GM23338 (cell line): ENCODE measurements at regions not wholly inside any gene's neighbourhood (a gene's known extent, or its start where the extent isn't known, plus 50 kb on each side); places are given as distances from the start of the nearest gene placed in this dataset.

Experiments used
- ATAC-seq: fragments of 200-7000 bp; cut with Tn5 transposase; 3 replicates; pipeline ENCODE4 v1.9.1; 2020
- DNase-seq: peaks from one replicate; pipeline ENCODE4 v3.0.0-alpha.2; 2015; ENCODE audit warnings: low spot score
- H2AFZ ChIP-seq: fragments of 200-600 bp; sonication (generic); 2 replicates; pipeline ENCODE4 v1.8.0; 2016; ENCODE audit warnings: antibody characterized with exemption, mild to moderate bottlenecking, moderate library complexity
- H3F3A ChIP-seq: fragments of 200-600 bp; sonication (generic); replicated peaks from 2 replicates; pipeline ENCODE4 v1.8.0; 2017; ENCODE audit warnings: antibody characterized with exemption, mixed run types, low read depth
- H3K27ac ChIP-seq: fragments of 200-600 bp; sonication (generic); 2 replicates; pipeline ENCODE4 v1.6.1; 2016; ENCODE audit warnings: low read depth
- H3K27me3 ChIP-seq: fragments of 200-600 bp; sonication (generic); 2 replicates; pipeline ENCODE4 v1.8.0; 2016; ENCODE audit warnings: mild to moderate bottlenecking, mixed run types, moderate library complexity; ENCODE audit not compliant: insufficient read depth
- H3K36me3 ChIP-seq: fragments of 200-600 bp; sonication (generic); 2 replicates; pipeline ENCODE4 v1.8.0; 2016; ENCODE audit warnings: mild to moderate bottlenecking; ENCODE audit not compliant: insufficient read depth
- H3K4me1 ChIP-seq: fragments of 200-600 bp; sonication (generic); 2 replicates; pipeline ENCODE4 v1.8.0; 2016; ENCODE audit warnings: mild to moderate bottlenecking, moderate library complexity; ENCODE audit not compliant: insufficient read depth
- H3K4me2 ChIP-seq: fragments of 200-600 bp; sonication (generic); 2 replicates; pipeline ENCODE4 v1.7.1; 2017; ENCODE audit warnings: mixed run types
- H3K4me3 ChIP-seq: fragments of 200-600 bp; sonication (generic); 2 replicates; pipeline ENCODE4 v1.6.1; 2016; ENCODE audit warnings: mixed run types
- H3K79me2 ChIP-seq: fragments of 200-600 bp; sonication (generic); replicated peaks from 2 replicates; pipeline ENCODE4 v1.8.0; 2017; ENCODE audit warnings: mild to moderate bottlenecking; ENCODE audit not compliant: insufficient read depth
- H3K9me2 ChIP-seq: fragments of 200-600 bp; sonication (generic); 2 replicates; pipeline ENCODE4 v1.8.0; 2017; ENCODE audit not compliant: insufficient read depth
- H4K20me1 ChIP-seq: fragments of 200-600 bp; sonication (generic); replicated peaks from 2 replicates; pipeline ENCODE4 v1.8.0; 2017; ENCODE audit warnings: mild to moderate bottlenecking; ENCODE audit not compliant: insufficient read depth
- H3K27ac Mint-ChIP-seq: 2 replicates; pipeline ENCODE4 v1.8.0; 2020; ENCODE audit warnings: inconsistent platforms, mild to moderate bottlenecking, moderate library complexity, mixed read lengths
- H3K27me3 Mint-ChIP-seq: 3 replicates; pipeline ENCODE4 v1.8.0; 2022; ENCODE audit warnings: low read depth, mild to moderate bottlenecking, moderate library complexity, mixed read lengths, inconsistent platforms; ENCODE audit not compliant: insufficient read depth, poor library complexity
- H3K36me3 Mint-ChIP-seq: 3 replicates; pipeline ENCODE4 v1.8.0; 2021; ENCODE audit warnings: low read depth, mild to moderate bottlenecking, inconsistent platforms, moderate library complexity, mixed read lengths
- H3K4me1 Mint-ChIP-seq: 3 replicates; pipeline ENCODE4 v1.8.0; 2020; ENCODE audit warnings: mild to moderate bottlenecking, inconsistent platforms, mixed read lengths
- H3K4me3 Mint-ChIP-seq: 3 replicates; pipeline ENCODE4 v1.8.0; 2021; ENCODE audit warnings: moderate library complexity, mild to moderate bottlenecking, inconsistent platforms, mixed read lengths
- H3K9me3 Mint-ChIP-seq: 3 replicates; pipeline ENCODE4 v1.8.0; 2020; ENCODE audit warnings: moderate library complexity, mild to moderate bottlenecking, inconsistent platforms, mixed read lengths
- CREB1 ChIP-seq: fragments of 250-450 bp; sonication (Bioruptor Pico); IDR thresholded peaks from 2 replicates; pipeline ENCODE4 v1.5.0; 2020; ENCODE audit warnings: low read depth, mild to moderate bottlenecking, moderate library complexity
- CTCF ChIP-seq, 2 experiments: fragments of 200-600 bp in 1 of 2; sonication (generic) in 1 of 2; conservative IDR thresholded peaks; 2 replicates each; pipeline versions ENCODE4 v1.5.1 to v1.6.1; 2016 to 2017; ENCODE audit warnings: antibody characterized with exemption in 2 of 2, low read depth in 2 of 2, mild to moderate bottlenecking in 2 of 2, moderate library complexity in 1 of 2
- ETS1 ChIP-seq: IDR thresholded peaks from 2 replicates; pipeline ENCODE4 v1.6.1; 2016; ENCODE audit warnings: antibody characterized with exemption
- EZH2 ChIP-seq: fragments of 200-600 bp; sonication (generic); IDR thresholded peaks from one replicate; pipeline ENCODE4 v1.8.0; 2017; ENCODE audit warnings: antibody characterized with exemption, mild to moderate bottlenecking, low read depth; ENCODE audit not compliant: unreplicated experiment
- EZH2phosphoT487 ChIP-seq: fragments of 200-600 bp; sonication (generic); IDR thresholded peaks from one replicate; pipeline ENCODE4 v1.8.1; 2018; ENCODE audit warnings: antibody characterized with exemption; ENCODE audit not compliant: unreplicated experiment
- JUNB ChIP-seq: IDR thresholded peaks from one replicate; pipeline ENCODE4 v1.6.1; 2016; ENCODE audit warnings: antibody characterized with exemption; ENCODE audit not compliant: unreplicated experiment
- NANOG ChIP-seq: IDR thresholded peaks from 2 replicates; pipeline ENCODE4 v1.6.1; 2016; ENCODE audit warnings: antibody characterized with exemption, borderline replicate concordance
- POLR2AphosphoS5 ChIP-seq: IDR thresholded peaks from 2 replicates; pipeline ENCODE4 v1.6.1; 2016; ENCODE audit warnings: antibody characterized with exemption, low read depth
- REST ChIP-seq: IDR thresholded peaks from one replicate; pipeline ENCODE4 v1.6.1; 2018; ENCODE audit warnings: antibody characterized with exemption; ENCODE audit not compliant: unreplicated experiment
- STAT1 ChIP-seq: IDR thresholded peaks from one replicate; pipeline ENCODE4 v1.6.1; 2016; ENCODE audit warnings: antibody characterized with exemption; ENCODE audit not compliant: unreplicated experiment
- ZNF114 ChIP-seq: fragments of 250-450 bp; sonication (Bioruptor Pico); IDR thresholded peaks from 2 replicates; pipeline ENCODE4 v1.5.0; 2020; ENCODE audit warnings: mild to moderate bottlenecking, moderate library complexity
- ZNF331 ChIP-seq: fragments of 250-450 bp; sonication (Bioruptor Pico); IDR thresholded peaks from 2 replicates; pipeline ENCODE4 v1.5.0; 2020; ENCODE audit warnings: low read depth, mild to moderate bottlenecking, moderate library complexity

GRCh38 chr6:68544450-68544849 is 90.6 kb upstream of the ADGRB3 start:
- H3K36me3 ChIP-seq, result no peaks in the 10 kb centered on the region
- H3K4me3 Mint-ChIP-seq, result no peak overlapping the region

GRCh38 chr6:68533339-68533795 is 101.7 kb upstream of the ADGRB3 start:
- Histone ChIP-seq H3K4me2 (no peak overlapping the region), H4K20me1 (no peaks in the 10 kb centered on the region), H3K4me1 (no peaks in the 10 kb centered on the region), H3K27me3 (no peaks in the 10 kb centered on the region), H3K9me2 (peaks cover under 1% of the 10 kb centered on the region; the same call in 1 of the 2 replicates), H3K27ac (no peak overlapping the region), H3K36me3 (no peaks in the 10 kb centered on the region), H3K79me2 (no peaks in the 10 kb centered on the region), H2AFZ (no peak overlapping the region), H3K4me3 (no peak overlapping the region), H3F3A (no peaks in the 10 kb centered on the region)
- H3K27ac Mint-ChIP-seq, result no peak overlapping the region
- DNase-seq (no peak), ATAC-seq (no peak)
- peaks cover 5% of the 10 kb centered on the region; the same call in 2 of the 3 replicates for H3K9me3 Mint-ChIP-seq
- no peak overlapping the region for H3K4me3 Mint-ChIP-seq
- 0 out of 3 replicates have a peak, but pooled peaks cover 3% of the 10 kb centered on the region for H3K36me3 Mint-ChIP-seq
- H3K27me3 Mint-ChIP-seq, result no peaks in the 10 kb centered on the region
- no peaks in the 10 kb centered on the region for H3K4me1 Mint-ChIP-seq
- TF ChIP-seq REST (no peak), POLR2AphosphoS5 (no peak), STAT1 (no peak), CREB1 (no peak), EZH2 (no peak), ETS1 (no peak), JUNB (no peak), NANOG (no peak), EZH2phosphoT487 (no peak), ZNF331 (no peak), CTCF (conservative IDR thresholded peaks at IDR 0.05; ENCODE audit: low read depth in 2 of 2) (no peak), ZNF114 (no peak)

More at GRCh38 chr6:68544450-68544849, 90.6 kb upstream of the ADGRB3 start:
- no peak overlapping the region for H3K27ac Mint-ChIP-seq
- TF ChIP-seq POLR2AphosphoS5 (no peak), EZH2 (no peak), CTCF (conservative IDR thresholded peaks at IDR 0.05; ENCODE audit: low read depth in 2 of 2) (no peak), CREB1 (no peak)
- no peak overlapping the region for H3K4me3 ChIP-seq
- DNase-seq (no peak), ATAC-seq (no peak)
- no peaks in the 10 kb centered on the region for H3K4me1 Mint-ChIP-seq
- H3K27ac ChIP-seq, result no peak overlapping the region
- no peaks in the 10 kb centered on the region for H3K9me2 ChIP-seq
- H3K27me3 ChIP-seq, result no peaks in the 10 kb centered on the region
- no peaks in the 10 kb centered on the region for H3K79me2 ChIP-seq
- H3K4me2 ChIP-seq, result no peak overlapping the region
- no peaks in the 10 kb centered on the region for H4K20me1 ChIP-seq
- no peak overlapping the region for H2AFZ ChIP-seq
- H3K9me3 Mint-ChIP-seq, result peaks cover 20% of the 10 kb centered on the region
- peaks cover 12% of the 10 kb centered on the region; the same call in 2 of the 3 replicates for H3K36me3 Mint-ChIP-seq
- H3K4me1 ChIP-seq, result no peaks in the 10 kb centered on the region
- H3K27me3 Mint-ChIP-seq, result no peaks in the 10 kb centered on the region
- no peaks in the 10 kb centered on the region for H3F3A ChIP-seq
